ENCODE measurements at regions not wholly inside any gene's neighbourhood (a gene's known extent, or its start where the extent isn't known, plus 50 kb on each side); places are given as distances from the start of the nearest gene placed in this dataset.

GRCh38 chr6:17204533-17204932, 76.6 kb upstream of the RBM24 start:
- H3K4me3 ChIP-seq (ENCODE audit: low read depth, low read length): no peak overlapping the region
- H3K27me3 ChIP-seq (ENCODE audit: control insufficient read depth, insufficient read depth, low read length): peaks cover 1% of the 10 kb centered on the region
- no peak for FAIRE-seq
- no peak for DNase-seq (ENCODE audit: low read depth)
- TF ChIP-seq CTCF (IDR thresholded peaks at IDR 0.05; ENCODE audit: insufficient read depth, low read length, severe bottlenecking): no peak
- no peaks in the 10 kb centered on the region for H3K36me3 ChIP-seq (ENCODE audit: control insufficient read depth, insufficient read depth, low read length)

- Histone ChIP-seq H3K27me3 (ENCODE audit: control insufficient read depth, insufficient read depth, low read length) (no peaks in the 10 kb centered on the region), H3K4me3 (ENCODE audit: low read depth, low read length) (no peak overlapping the region), H3K36me3 (ENCODE audit: control insufficient read depth, insufficient read depth, low read length) (no peaks in the 10 kb centered on the region)
- TF ChIP-seq CTCF (IDR thresholded peaks at IDR 0.05; ENCODE audit: insufficient read depth, low read length, severe bottlenecking): no peak
- no peak for DNase-seq (ENCODE audit: low read depth)
- FAIRE-seq: no peak
Observed at GRCh38 chr6:17206566-17207072, 74.5 kb upstream of the RBM24 start.

- no peak for DNase-seq (ENCODE audit: low read depth)
- Histone ChIP-seq H3K27me3 (ENCODE audit: control insufficient read depth, insufficient read depth, low read length) (no peaks in the 10 kb centered on the region), H3K36me3 (ENCODE audit: control insufficient read depth, insufficient read depth, low read length) (no peaks in the 10 kb centered on the region), H3K4me3 (ENCODE audit: low read depth, low read length) (no peak overlapping the region)
- no peak for FAIRE-seq
- TF ChIP-seq CTCF (IDR thresholded peaks at IDR 0.05; ENCODE audit: insufficient read depth, low read length, severe bottlenecking): no peak
Observed at GRCh38 chr6:17207281-17207680, 73.9 kb upstream of the RBM24 start.

GRCh38 chr6:17210683-17211082, 70.5 kb upstream of the RBM24 start:
- TF ChIP-seq CTCF (IDR thresholded peaks at IDR 0.05; ENCODE audit: insufficient read depth, low read length, severe bottlenecking): no peak
- no peak for FAIRE-seq
- Histone ChIP-seq H3K27me3 (ENCODE audit: control insufficient read depth, insufficient read depth, low read length) (no peaks in the 10 kb centered on the region), H3K36me3 (ENCODE audit: control insufficient read depth, insufficient read depth, low read length) (no peaks in the 10 kb centered on the region), H3K4me3 (ENCODE audit: low read depth, low read length) (no peak overlapping the region)
- no peak for DNase-seq (ENCODE audit: low read depth)

GRCh38 chr6:17211101-17211500, 70.1 kb upstream of the RBM24 start:
- DNase-seq (ENCODE audit: low read depth) (no peak), FAIRE-seq (no peak)
- Histone ChIP-seq H3K4me3 (ENCODE audit: low read depth, low read length) (no peak overlapping the region), H3K27me3 (ENCODE audit: control insufficient read depth, insufficient read depth, low read length) (no peaks in the 10 kb centered on the region), H3K36me3 (ENCODE audit: control insufficient read depth, insufficient read depth, low read length) (no peaks in the 10 kb centered on the region)
- no peak for TF ChIP-seq CTCF (IDR thresholded peaks at IDR 0.05; ENCODE audit: insufficient read depth, low read length, severe bottlenecking)

Measured in bronchial epithelial cell (primary cell).